ENCODE measurements at regions not wholly inside any gene's neighbourhood (a gene's known extent, or its start where the extent isn't known, plus 50 kb on each side); places are given as distances from the start of the nearest gene placed in this dataset.

- H3K27ac ChIP-seq = no peak overlapping the region
- TF ChIP-seq CTCF (conservative IDR thresholded peaks at IDR 0.05) = no peak
Observed at GRCh38 chr14:35223927-35224326, 68.3 kb upstream of the PSMA6 start.

GRCh38 chr14:35224615-35225014 is 67.6 kb upstream of the PSMA6 start:
- no peak overlapping the region for H3K27ac ChIP-seq
- no peak for TF ChIP-seq CTCF (conservative IDR thresholded peaks at IDR 0.05)

- TF ChIP-seq CTCF (conservative IDR thresholded peaks at IDR 0.05) = no peak
- no peak overlapping the region for H3K27ac ChIP-seq
Observed at GRCh38 chr14:35229084-35229791, 62.9 kb upstream of the PSMA6 start.

DNA sequence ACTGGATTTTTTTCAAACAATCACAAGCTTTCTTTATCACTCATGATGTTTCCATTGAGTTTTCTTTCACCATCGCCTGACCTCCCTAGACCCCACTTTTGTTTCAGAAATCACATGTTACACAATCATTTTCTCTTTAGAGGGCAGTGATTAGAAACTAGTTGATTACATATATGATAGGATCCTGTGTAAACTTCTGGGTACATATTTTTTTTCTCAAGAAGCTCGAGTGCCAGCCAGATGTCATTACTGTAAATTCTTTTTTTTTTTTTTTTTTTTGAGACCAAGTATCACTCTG is 62.4 kb upstream of the PSMA6 start:
- no peak for TF ChIP-seq CTCF (conservative IDR thresholded peaks at IDR 0.05)
- peak overlapping the region; percentile 13; the same call in 1 of the 2 replicates for H3K27ac ChIP-seq

GRCh38 chr14:35231207-35231760 is 60.9 kb upstream of the PSMA6 start:
- H3K27ac ChIP-seq = no peak overlapping the region
- TF ChIP-seq CTCF (conservative IDR thresholded peaks at IDR 0.05) = no peak

- H3K27ac ChIP-seq = no peak overlapping the region
- TF ChIP-seq CTCF (conservative IDR thresholded peaks at IDR 0.05) = no peak
Observed at GRCh38 chr14:35234012-35234805, 58.0 kb upstream of the PSMA6 start.

GRCh38 chr14:35235840-35236239 is 56.3 kb upstream of the PSMA6 start:
- no peak for TF ChIP-seq CTCF (conservative IDR thresholded peaks at IDR 0.05)
- no peak overlapping the region for H3K27ac ChIP-seq

Measured in VCaP (cell line).